WTC11 (cell line): ENCODE measurements at regions not wholly inside any gene's neighbourhood (a gene's known extent, or its start where the extent isn't known, plus 50 kb on each side); places are given as distances from the start of the nearest gene placed in this dataset.

Source experiments
- ATAC-seq: fragments of 200-7000 bp; cut with Tn5 transposase; 2 replicates; pipeline ENCODE4 v1.10.0; 2021; ENCODE audit warnings: mild to moderate bottlenecking, moderate library complexity
- CTCF ChIA-PET: fragments of 300-600 bp; sonication (Branson Sonifier 250); formaldehyde crosslinking; loops from one replicate; lab custom pipeline; 2021; ENCODE audit warnings: antibody characterized with exemption; lab: Charles Lee
- POLR2A ChIA-PET: fragments of 350-600 bp; sonication (Branson Sonifier 250); formaldehyde crosslinking; loops from one replicate; lab custom pipeline; 2021; ENCODE audit warnings: antibody characterized with exemption; lab: Charles Lee
- DNase-seq: peaks from one replicate; pipeline ENCODE4 v3.0.0; 2021; ENCODE audit warnings: low spot score
- H3K27ac Mint-ChIP-seq: 2 replicates; pipeline ENCODE4 v1.8.0; 2021; ENCODE audit warnings: mixed read lengths
- H3K27me3 Mint-ChIP-seq: 2 replicates; pipeline ENCODE4 v1.8.0; 2021; ENCODE audit warnings: low read depth, mild to moderate bottlenecking, moderate library complexity, mixed read lengths
- H3K36me3 Mint-ChIP-seq: 2 replicates; pipeline ENCODE4 v1.8.0; 2021; ENCODE audit warnings: mixed read lengths
- H3K4me1 Mint-ChIP-seq: 2 replicates; pipeline ENCODE4 v1.8.0; 2022; ENCODE audit warnings: mixed read lengths
- H3K4me3 Mint-ChIP-seq: 2 replicates; pipeline ENCODE4 v1.8.0; 2021; ENCODE audit warnings: mild to moderate bottlenecking, moderate library complexity, mixed read lengths
- H3K9me3 Mint-ChIP-seq: 2 replicates; pipeline ENCODE4 v1.8.0; 2021; ENCODE audit warnings: mixed read lengths
- CREM ChIP-seq: sonication (generic); formaldehyde crosslinking; IDR thresholded peaks from 2 replicates; pipeline ENCODE4 v1.8.1; 2022; ENCODE audit warnings: mild to moderate bottlenecking, missing genetic modification reagents, moderate library complexity
- CTCF ChIP-seq: fragments of 200-600 bp; IDR thresholded peaks from 2 replicates; pipeline ENCODE4 v1.8.0; 2022; ENCODE audit warnings: antibody characterized with exemption
- E2F5 ChIP-seq: sonication (generic); formaldehyde crosslinking; IDR thresholded peaks from 2 replicates; pipeline ENCODE4 v1.8.1; 2022; ENCODE audit warnings: mild to moderate bottlenecking, moderate library complexity, missing genetic modification reagents
- ESRRA ChIP-seq: sonication (generic); formaldehyde crosslinking; IDR thresholded peaks from 2 replicates; pipeline ENCODE4 v1.8.1; 2022; ENCODE audit warnings: mild to moderate bottlenecking, missing genetic modification reagents, borderline replicate concordance
- ETV6 ChIP-seq: sonication (generic); formaldehyde crosslinking; IDR thresholded peaks from 2 replicates; pipeline ENCODE4 v1.8.1; 2022; ENCODE audit warnings: mild to moderate bottlenecking, missing genetic modification reagents
- GRHL2 ChIP-seq: fragments of 250-450 bp; sonication (Bioruptor Pico); IDR thresholded peaks from 2 replicates; pipeline ENCODE4 v1.8.0; 2022; ENCODE audit warnings: mild to moderate bottlenecking, moderate library complexity; ENCODE audit not compliant: insufficient replicate concordance, severe bottlenecking
- GTF2I ChIP-seq: fragments of 250-450 bp; sonication (Bioruptor Pico); conservative IDR thresholded peaks from 2 replicates; pipeline ENCODE4 v1.4.0; 2021; ENCODE audit warnings: mild to moderate bottlenecking
- HMGXB4 ChIP-seq: sonication (generic); formaldehyde crosslinking; IDR thresholded peaks from 2 replicates; pipeline ENCODE4 v1.8.1; 2023; ENCODE audit warnings: mild to moderate bottlenecking, moderate library complexity, missing genetic modification reagents
- JUN ChIP-seq: sonication (generic); formaldehyde crosslinking; IDR thresholded peaks from 2 replicates; pipeline ENCODE4 v1.8.0; 2023; ENCODE audit warnings: mild to moderate bottlenecking, missing genetic modification reagents
- MLX ChIP-seq: sonication (generic); formaldehyde crosslinking; IDR thresholded peaks from 2 replicates; pipeline ENCODE4 v1.8.1; 2023; ENCODE audit warnings: mild to moderate bottlenecking, missing genetic modification reagents, moderate library complexity
- NR3C1 ChIP-seq: sonication (generic); formaldehyde crosslinking; conservative IDR thresholded peaks from 2 replicates; pipeline ENCODE4 v1.8.1; 2023; ENCODE audit warnings: low read depth, mild to moderate bottlenecking, missing genetic modification reagents
- PREB ChIP-seq: sonication (generic); formaldehyde crosslinking; IDR thresholded peaks from 2 replicates; pipeline ENCODE4 v1.8.1; 2022; ENCODE audit warnings: mild to moderate bottlenecking, missing genetic modification reagents, moderate library complexity, borderline replicate concordance
- SMAD4 ChIP-seq: sonication (generic); formaldehyde crosslinking; IDR thresholded peaks from 2 replicates; pipeline ENCODE4 v1.8.0; 2022; ENCODE audit warnings: mild to moderate bottlenecking, missing genetic modification reagents
- USF1 ChIP-seq: sonication (generic); formaldehyde crosslinking; IDR thresholded peaks from 2 replicates; pipeline ENCODE4 v1.8.0; 2022; ENCODE audit warnings: mild to moderate bottlenecking, missing genetic modification reagents
- ZBTB43 ChIP-seq: sonication (generic); formaldehyde crosslinking; IDR thresholded peaks from 2 replicates; pipeline ENCODE4 v1.8.1; 2023; ENCODE audit warnings: mild to moderate bottlenecking, missing genetic modification reagents
- ZMAT4 ChIP-seq: fragments of 250-450 bp; sonication (Bioruptor Pico); IDR thresholded peaks from 2 replicates; pipeline ENCODE4 v1.9.0; 2021; ENCODE audit warnings: mild to moderate bottlenecking
- ZNF138 ChIP-seq: sonication (generic); formaldehyde crosslinking; conservative IDR thresholded peaks from 2 replicates; pipeline ENCODE4 v1.8.1; 2022; ENCODE audit warnings: mild to moderate bottlenecking, moderate library complexity, missing genetic modification reagents
- ZNF219 ChIP-seq: sonication (generic); formaldehyde crosslinking; IDR thresholded peaks from 2 replicates; pipeline ENCODE4 v1.8.0; 2023; ENCODE audit warnings: missing genetic modification reagents, mild to moderate bottlenecking, borderline replicate concordance
- ZNF396 ChIP-seq: fragments of 250-450 bp; sonication (Bioruptor Pico); IDR thresholded peaks from 2 replicates; pipeline ENCODE4 v1.8.0; 2021; ENCODE audit warnings: mild to moderate bottlenecking, moderate library complexity, borderline replicate concordance

GRCh38 chr9:74120470-74120869 lies 376.7 kb upstream of the RORB start (continued):
- TF ChIP-seq NR3C1 (CRISPR knock-in tag): no peak
- no peak for TF ChIP-seq CTCF
- TF ChIP-seq, all 79 proteins: peak for 0

- TF ChIP-seq MLX (CRISPR knock-in tag) (no peak), PREB (no peak), CREM (CRISPR knock-in tag) (no peak), ZBTB43 (CRISPR knock-in tag) (no peak), ETV6 (CRISPR knock-in tag) (no peak), ZMAT4 (CRISPR knock-in tag) (no peak), HMGXB4 (CRISPR knock-in tag) (no peak), ZNF219 (CRISPR knock-in tag) (no peak), GTF2I (no peak)
- H3K36me3 Mint-ChIP-seq: no peaks in the 10 kb centered on the region
- H3K4me1 Mint-ChIP-seq: peaks cover 33% of the 10 kb centered on the region
- peaks cover 5% of the 10 kb centered on the region for H3K9me3 Mint-ChIP-seq
- no peak overlapping the region for H3K4me3 Mint-ChIP-seq
- ChIA-PET CTCF (interaction anchor here (1.7 kb wide), 1 partner anchor 11 kb away, joined by 4 read pairs; no protein-coding TSS in a partner anchor), POLR2A (interaction anchor here (0.6 kb wide), 1 partner anchor 218 kb away, joined by 3 read pairs; no protein-coding TSS in a partner anchor)
- H3K27ac Mint-ChIP-seq: no peak overlapping the region
- DNase-seq: no peak
- H3K27me3 Mint-ChIP-seq: peaks cover 22% of the 10 kb centered on the region
- no peak for ATAC-seq
These were observed 374.9 kb upstream of the RORB start for GRCh38 chr9:74122216-74122615.

- POLR2A ChIA-PET: interaction anchor here (0.6 kb wide), 2 partner anchors 41 to 523 kb away, joined by 3 to 5 read pairs; no protein-coding TSS in a partner anchor
- H3K9me3 Mint-ChIP-seq: peaks cover 5% of the 10 kb centered on the region
- CTCF ChIA-PET: interaction anchor here (1.7 kb wide), 1 partner anchor 10 kb away, joined by 4 read pairs; no protein-coding TSS in a partner anchor
These were observed 374.5 kb upstream of the RORB start for GRCh38 chr9:74122661-74123060.

More at GRCh38 chr9:74122661-74123060, 374.5 kb upstream of the RORB start:
- TF ChIP-seq USF1 (CRISPR knock-in tag): no peak
- TF ChIP-seq ZNF396: no peak
- no peak for TF ChIP-seq ESRRA (CRISPR knock-in tag)
- TF ChIP-seq GRHL2: no peak
- TF ChIP-seq ZNF138 (CRISPR knock-in tag): no peak
- TF ChIP-seq SMAD4 (CRISPR knock-in tag): no peak
- TF ChIP-seq E2F5 (CRISPR knock-in tag): no peak
- no peak for TF ChIP-seq JUN (CRISPR knock-in tag)
- DNase-seq (no peak), ATAC-seq (no peak)
- Mint-ChIP-seq H3K27ac (no peak overlapping the region), H3K27me3 (peaks cover 22% of the 10 kb centered on the region), H3K4me1 (peaks cover 30% of the 10 kb centered on the region), H3K4me3 (no peak overlapping the region), H3K36me3 (no peaks in the 10 kb centered on the region)
